ENCODE measurements at regions not wholly inside any gene's neighbourhood (a gene's known extent, or its start where the extent isn't known, plus 50 kb on each side); places are given as distances from the start of the nearest gene placed in this dataset.

DNA sequence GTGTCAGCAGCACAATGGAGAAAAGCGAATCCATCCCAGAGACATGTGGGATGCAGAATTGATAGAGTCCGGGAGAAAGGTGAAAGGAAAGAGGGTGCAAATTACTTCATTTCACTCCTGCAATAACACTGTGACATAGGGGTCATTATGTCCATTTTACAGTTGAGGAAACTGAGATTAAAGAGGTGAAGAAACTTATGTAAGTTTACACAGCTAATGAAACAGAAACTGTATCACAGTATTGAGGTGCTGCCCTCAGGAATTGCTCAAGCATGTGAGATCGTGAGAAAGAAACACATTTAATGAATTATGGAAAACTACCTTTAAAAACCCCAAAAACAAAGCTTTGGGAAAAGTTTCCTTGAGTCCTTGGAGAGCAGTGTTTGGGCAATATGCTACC, 103.6 kb upstream of the PFN2 start:
- Histone ChIP-seq H3K79me2 (ENCODE audit: control insufficient read depth, insufficient read depth, low read length) (no peaks in the 10 kb centered on the region), H3K4me3 (ENCODE audit: control insufficient read depth in 2 of 3, extremely low read depth in 1 of 3, insufficient read depth in 2 of 3, low read depth in 1 of 3, low read length in 3 of 3) (no peak overlapping the region), H3K9ac (ENCODE audit: control insufficient read depth, extremely low read depth, insufficient read depth, low read length) (no peak overlapping the region), H3K9me1 (ENCODE audit: control insufficient read depth, extremely low read depth, insufficient read depth, low read length) (no peaks in the 10 kb centered on the region), H3K27ac (ENCODE audit: control insufficient read depth, insufficient read depth, low read length) (no peak overlapping the region), H3K9me3 (ENCODE audit: control insufficient read depth, low read depth, low read length) (no peaks in the 10 kb centered on the region), H3K4me2 (ENCODE audit: control insufficient read depth, extremely low read depth, insufficient read depth, low read depth, low read length) (peak overlapping the region; percentile 4), H4K20me1 (ENCODE audit: control insufficient read depth, extremely low read depth, insufficient read depth, low read length) (no peaks in the 10 kb centered on the region), H2AFZ (ENCODE audit: control insufficient read depth, low read length) (no peak overlapping the region), H3K27me3 (ENCODE audit: control insufficient read depth, extremely low read depth, insufficient read depth, low read length) (no peaks in the 10 kb centered on the region), H3K36me3 (ENCODE audit: control insufficient read depth in 2 of 2, extremely low read depth in 1 of 2, insufficient read depth in 2 of 2, low read length in 2 of 2) (no peaks in the 10 kb centered on the region), H3K4me1 (ENCODE audit: control insufficient read depth, extremely low read depth, insufficient read depth, low read length) (peaks cover 24% of the 10 kb centered on the region)
- TF ChIP-seq, protein P1, sequence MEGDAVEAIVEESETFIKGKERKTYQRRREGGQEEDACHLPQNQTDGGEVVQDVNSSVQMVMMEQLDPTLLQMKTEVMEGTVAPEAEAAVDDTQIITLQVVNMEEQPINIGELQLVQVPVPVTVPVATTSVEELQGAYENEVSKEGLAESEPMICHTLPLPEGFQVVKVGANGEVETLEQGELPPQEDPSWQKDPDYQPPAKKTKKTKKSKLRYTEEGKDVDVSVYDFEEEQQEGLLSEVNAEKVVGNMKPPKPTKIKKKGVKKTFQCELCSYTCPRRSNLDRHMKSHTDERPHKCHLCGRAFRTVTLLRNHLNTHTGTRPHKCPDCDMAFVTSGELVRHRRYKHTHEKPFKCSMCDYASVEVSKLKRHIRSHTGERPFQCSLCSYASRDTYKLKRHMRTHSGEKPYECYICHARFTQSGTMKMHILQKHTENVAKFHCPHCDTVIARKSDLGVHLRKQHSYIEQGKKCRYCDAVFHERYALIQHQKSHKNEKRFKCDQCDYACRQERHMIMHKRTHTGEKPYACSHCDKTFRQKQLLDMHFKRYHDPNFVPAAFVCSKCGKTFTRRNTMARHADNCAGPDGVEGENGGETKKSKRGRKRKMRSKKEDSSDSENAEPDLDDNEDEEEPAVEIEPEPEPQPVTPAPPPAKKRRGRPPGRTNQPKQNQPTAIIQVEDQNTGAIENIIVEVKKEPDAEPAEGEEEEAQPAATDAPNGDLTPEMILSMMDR (optimal IDR thresholded peaks at IDR 0.05 in 1 of 3, IDR thresholded peaks at IDR 0.05 in 1 of 3, conservative IDR thresholded peaks at IDR 0.05 in 1 of 3; ENCODE audit: extremely low read depth in 1 of 3, insufficient read depth in 2 of 3, low read length in 3 of 3) = no peak
- TF ChIP-seq EZH2 (IDR thresholded peaks at IDR 0.05; ENCODE audit: low read length) = no peak
- DNase-seq (ENCODE audit: low read depth, low spot score) (no peak), FAIRE-seq (no peak)
- dilution Hi-C loops (cut with MboI; ENCODE audit: extremely low pct_ligation_motif_present, low sequenced_read_pairs) = no loop called here

DNA sequence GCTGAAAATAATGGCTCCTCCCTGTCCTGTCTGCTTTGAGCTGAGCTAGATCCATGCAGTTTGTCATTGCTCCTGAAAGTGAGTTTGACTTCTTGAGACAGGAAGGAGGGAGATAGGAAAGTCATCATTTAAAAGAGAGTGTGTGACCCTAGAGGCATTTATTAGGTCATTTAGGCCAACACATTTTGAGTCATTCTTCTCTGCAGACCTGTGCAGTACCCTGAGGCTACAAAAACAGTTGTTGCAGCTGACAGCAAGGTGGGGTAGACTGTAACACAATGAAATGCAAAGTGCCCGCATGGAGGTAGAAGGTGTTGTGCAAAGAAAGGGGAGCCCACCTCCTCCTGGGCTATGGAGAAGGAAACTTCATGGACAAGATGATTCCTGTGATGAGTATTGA, 102.8 kb upstream of the PFN2 start:
- dilution Hi-C loops (cut with MboI; ENCODE audit: extremely low pct_ligation_motif_present, low sequenced_read_pairs) = no loop called here
- no peak overlapping the region for H3K4me2 ChIP-seq (ENCODE audit: control insufficient read depth, extremely low read depth, insufficient read depth, low read depth, low read length)
- H3K9me3 ChIP-seq (ENCODE audit: control insufficient read depth, low read depth, low read length) = no peaks in the 10 kb centered on the region
- H3K9me1 ChIP-seq (ENCODE audit: control insufficient read depth, extremely low read depth, insufficient read depth, low read length) = no peaks in the 10 kb centered on the region
- DNase-seq (ENCODE audit: low read depth, low spot score) (peak; percentile 62), FAIRE-seq (peak; percentile 60)
- no peak overlapping the region for H3K4me3 ChIP-seq (ENCODE audit: control insufficient read depth in 2 of 3, extremely low read depth in 1 of 3, insufficient read depth in 2 of 3, low read depth in 1 of 3, low read length in 3 of 3)
- H3K4me1 ChIP-seq (ENCODE audit: control insufficient read depth, extremely low read depth, insufficient read depth, low read length) = peaks cover 24% of the 10 kb centered on the region
- H3K79me2 ChIP-seq (ENCODE audit: control insufficient read depth, insufficient read depth, low read length) = no peaks in the 10 kb centered on the region
- H3K27me3 ChIP-seq (ENCODE audit: control insufficient read depth, extremely low read depth, insufficient read depth, low read length) = no peaks in the 10 kb centered on the region
- TF ChIP-seq EZH2 (IDR thresholded peaks at IDR 0.05; ENCODE audit: low read length) = no peak
- H2AFZ ChIP-seq (ENCODE audit: control insufficient read depth, low read length) = no peak overlapping the region
- H3K27ac ChIP-seq (ENCODE audit: control insufficient read depth, insufficient read depth, low read length) = no peak overlapping the region
- H3K36me3 ChIP-seq (ENCODE audit: control insufficient read depth in 2 of 2, extremely low read depth in 1 of 2, insufficient read depth in 2 of 2, low read length in 2 of 2) = no peaks in the 10 kb centered on the region
- H4K20me1 ChIP-seq (ENCODE audit: control insufficient read depth, extremely low read depth, insufficient read depth, low read length) = no peaks in the 10 kb centered on the region
- H3K9ac ChIP-seq (ENCODE audit: control insufficient read depth, extremely low read depth, insufficient read depth, low read length) = no peak overlapping the region

DNA sequence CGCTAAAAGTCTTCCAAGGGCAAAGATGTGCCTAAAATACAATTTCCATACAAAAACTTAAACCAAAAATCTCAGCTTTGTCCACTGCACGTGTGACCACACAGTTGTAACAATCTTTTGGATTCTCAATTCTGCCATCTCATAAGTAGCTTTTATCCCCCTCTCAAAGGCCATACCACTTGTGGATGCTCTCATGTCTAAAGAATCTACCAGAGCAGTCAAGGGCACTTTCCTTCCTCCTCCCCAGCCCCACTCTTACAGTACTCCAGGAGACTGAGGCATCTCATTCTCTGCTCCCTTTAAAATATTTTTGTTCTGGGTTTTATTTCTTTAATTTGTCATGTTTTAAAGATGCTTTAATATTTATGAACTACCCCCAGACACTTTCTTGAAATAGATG, 102.3 kb upstream of the PFN2 start:
- no peak overlapping the region for H3K9ac ChIP-seq (ENCODE audit: control insufficient read depth, extremely low read depth, insufficient read depth, low read length)
- H3K79me2 ChIP-seq (ENCODE audit: control insufficient read depth, insufficient read depth, low read length) = no peaks in the 10 kb centered on the region
- H3K36me3 ChIP-seq (ENCODE audit: control insufficient read depth in 2 of 2, extremely low read depth in 1 of 2, insufficient read depth in 2 of 2, low read length in 2 of 2) = no peaks in the 10 kb centered on the region
- H3K27ac ChIP-seq (ENCODE audit: control insufficient read depth, insufficient read depth, low read length) = no peak overlapping the region
- H4K20me1 ChIP-seq (ENCODE audit: control insufficient read depth, extremely low read depth, insufficient read depth, low read length) = no peaks in the 10 kb centered on the region
- DNase-seq (ENCODE audit: low read depth, low spot score) = no peak
- TF ChIP-seq, protein P1 (optimal IDR thresholded peaks at IDR 0.05 in 1 of 3, IDR thresholded peaks at IDR 0.05 in 1 of 3, conservative IDR thresholded peaks at IDR 0.05 in 1 of 3; ENCODE audit: extremely low read depth in 1 of 3, insufficient read depth in 2 of 3, low read length in 3 of 3) = no peak
- TF ChIP-seq EZH2 (IDR thresholded peaks at IDR 0.05; ENCODE audit: low read length) = no peak
- H2AFZ ChIP-seq (ENCODE audit: control insufficient read depth, low read length) = no peak overlapping the region
- no peaks in the 10 kb centered on the region for H3K9me1 ChIP-seq (ENCODE audit: control insufficient read depth, extremely low read depth, insufficient read depth, low read length)
- no peak overlapping the region for H3K4me2 ChIP-seq (ENCODE audit: control insufficient read depth, extremely low read depth, insufficient read depth, low read depth, low read length)
- dilution Hi-C loops (cut with MboI; ENCODE audit: extremely low pct_ligation_motif_present, low sequenced_read_pairs) = no loop called here
- no peaks in the 10 kb centered on the region for H3K27me3 ChIP-seq (ENCODE audit: control insufficient read depth, extremely low read depth, insufficient read depth, low read length)
- H3K4me1 ChIP-seq (ENCODE audit: control insufficient read depth, extremely low read depth, insufficient read depth, low read length) = peaks cover 25% of the 10 kb centered on the region
- H3K9me3 ChIP-seq (ENCODE audit: control insufficient read depth, low read depth, low read length) = no peaks in the 10 kb centered on the region
- FAIRE-seq = no peak
- H3K4me3 ChIP-seq (ENCODE audit: control insufficient read depth in 2 of 3, extremely low read depth in 1 of 3, insufficient read depth in 2 of 3, low read depth in 1 of 3, low read length in 3 of 3) = no peak overlapping the region
